22Rv1 (cell line): ENCODE measurements at regions not wholly inside any gene's neighbourhood (a gene's known extent, or its start where the extent isn't known, plus 50 kb on each side); places are given as distances from the start of the nearest gene placed in this dataset.

Experiments
- CTCF ChIP-seq: fragments of 450-650 bp; IDR thresholded peaks from 2 replicates; pipeline ENCODE4 v1.5.1; 2017; ENCODE audit warnings: mild to moderate bottlenecking
- ZFX ChIP-seq: fragments of 450-650 bp; IDR thresholded peaks from 2 replicates; pipeline ENCODE4 v1.6.1; 2017; ENCODE audit warnings: antibody characterized with exemption, borderline replicate concordance

- TF ChIP-seq CTCF (no peak), ZFX (no peak)
These were observed 299.1 kb downstream of the RRAGC start for GRCh38 chr1:38560457-38560856.
